HCEC 1CT (cell line): ENCODE measurements at regions not wholly inside any gene's neighbourhood (a gene's known extent, or its start where the extent isn't known, plus 50 kb on each side); places are given as distances from the start of the nearest gene placed in this dataset.

Experiments used
- DNase-seq: peaks from one replicate; pipeline ENCODE4 v3.0.0-alpha.2; 2017

DNA sequence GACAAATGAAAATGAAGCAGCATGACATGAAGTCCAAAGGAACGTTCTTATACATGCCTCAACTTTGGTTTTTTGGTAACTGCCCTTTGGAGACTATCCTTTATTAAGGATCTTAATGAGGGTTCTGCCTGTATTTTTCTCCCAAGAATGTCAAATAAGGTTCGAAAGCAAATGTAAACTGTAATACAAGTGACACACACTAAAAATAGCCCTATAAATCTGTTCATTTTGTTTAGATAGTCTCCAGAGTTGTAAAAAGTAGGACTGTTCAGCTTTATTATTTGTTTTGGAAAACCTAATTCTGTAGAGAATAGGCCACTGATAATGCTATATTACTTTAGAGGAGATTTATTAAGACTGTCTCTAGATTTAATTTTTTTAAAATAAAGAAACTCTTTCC, 80.5 kb upstream of the CDIN1 start:
- DNase-seq = no peak

DNA sequence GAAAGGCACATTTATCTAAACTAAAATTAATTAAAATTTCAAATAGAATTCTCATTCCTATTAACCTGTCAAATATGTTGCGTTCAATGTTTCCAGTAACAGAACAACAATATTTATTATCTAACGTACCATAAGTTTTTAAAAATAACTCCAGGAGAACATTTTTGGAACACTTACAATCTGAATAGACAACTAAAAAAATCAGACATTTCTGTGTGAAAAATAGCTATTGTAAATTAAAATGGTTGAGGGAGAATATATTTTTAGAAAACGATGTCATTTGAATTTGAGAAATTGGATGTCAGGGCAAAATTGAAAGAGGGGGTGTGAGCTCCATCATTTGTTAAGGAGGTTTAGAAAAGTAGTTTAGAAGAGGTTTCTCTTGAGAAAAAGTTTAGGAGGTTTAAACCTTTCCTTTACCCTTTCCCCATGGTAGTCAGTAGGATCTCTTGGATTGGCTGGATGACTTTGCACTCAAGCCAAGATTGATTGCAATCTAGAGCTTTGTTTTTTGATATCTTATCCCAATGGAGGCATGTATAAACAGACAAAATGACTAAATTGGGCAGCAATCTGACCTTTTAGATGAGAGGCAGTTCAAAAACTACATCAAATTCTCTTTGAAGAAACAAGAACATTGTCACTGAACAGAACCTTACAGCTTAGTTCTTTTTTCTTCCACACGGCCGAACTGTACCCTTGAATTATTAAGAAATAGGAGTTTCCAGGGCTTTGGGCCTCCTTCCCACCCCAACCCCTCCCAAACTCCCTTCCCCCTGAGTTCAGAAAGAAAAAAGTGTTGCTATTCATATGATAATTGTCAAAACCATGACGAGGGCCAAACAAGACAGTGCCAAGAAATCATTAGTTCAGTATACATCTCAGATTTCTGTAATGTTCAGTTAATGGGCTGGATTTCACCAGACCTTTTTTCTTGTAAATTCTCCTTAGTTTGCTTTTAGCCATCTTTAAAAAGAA, 79.7 kb upstream of the CDIN1 start:
- DNase-seq = no peak

DNA sequence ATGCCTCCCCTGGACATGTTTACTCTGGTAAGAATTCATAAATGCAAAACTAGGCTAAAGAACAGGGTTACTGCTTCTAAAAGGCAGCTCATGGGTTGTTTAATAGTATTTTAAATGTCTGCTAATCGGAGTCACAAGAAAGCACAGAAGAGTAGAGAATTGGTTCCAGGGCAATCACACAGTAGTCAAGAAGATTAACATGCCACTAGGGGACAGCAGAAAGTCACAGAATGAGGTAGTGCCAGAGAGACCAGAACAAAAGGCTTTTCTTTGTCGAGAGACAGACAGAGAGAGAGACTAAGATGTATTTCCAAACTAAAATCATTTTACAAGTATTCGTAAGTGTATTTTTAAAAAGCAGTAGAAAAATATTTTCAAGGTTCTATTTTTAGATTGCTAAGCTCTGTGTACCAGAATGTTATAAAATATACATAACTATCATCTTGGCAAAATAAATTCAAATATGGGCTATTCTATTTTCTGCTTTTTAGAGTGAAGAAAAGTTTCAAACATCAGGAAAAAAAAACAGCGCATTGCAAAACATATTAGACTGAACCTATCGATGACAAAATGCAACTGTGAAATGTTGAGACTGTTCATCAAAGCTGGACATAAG, 78.3 kb upstream of the CDIN1 start:
- DNase-seq = peak; percentile 81

DNA sequence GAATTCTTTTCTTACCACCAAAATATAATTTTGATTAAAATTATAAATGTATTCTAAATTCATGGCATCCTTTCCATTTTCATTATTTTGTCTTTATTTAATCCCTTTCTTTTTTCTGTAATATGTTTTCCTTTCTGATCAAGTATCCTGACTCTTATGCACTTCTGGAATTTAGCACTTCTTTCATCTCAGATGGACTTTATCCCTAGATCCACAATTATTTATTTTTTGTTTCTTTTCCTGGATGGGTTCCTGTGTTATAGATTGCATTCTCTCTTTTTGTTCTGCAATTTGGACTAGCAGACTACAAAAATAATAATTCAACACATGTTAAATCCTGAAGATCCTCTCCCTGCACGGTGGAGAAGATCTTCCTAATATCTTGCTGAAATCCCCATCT, 76.9 kb upstream of the CDIN1 start:
- DNase-seq = no peak

GRCh38 chr15:36506733-36507356, 72.6 kb upstream of the CDIN1 start:
- DNase-seq = no peak

GRCh38 chr15:36507458-36507857, 72.0 kb upstream of the CDIN1 start:
- no peak for DNase-seq

DNA sequence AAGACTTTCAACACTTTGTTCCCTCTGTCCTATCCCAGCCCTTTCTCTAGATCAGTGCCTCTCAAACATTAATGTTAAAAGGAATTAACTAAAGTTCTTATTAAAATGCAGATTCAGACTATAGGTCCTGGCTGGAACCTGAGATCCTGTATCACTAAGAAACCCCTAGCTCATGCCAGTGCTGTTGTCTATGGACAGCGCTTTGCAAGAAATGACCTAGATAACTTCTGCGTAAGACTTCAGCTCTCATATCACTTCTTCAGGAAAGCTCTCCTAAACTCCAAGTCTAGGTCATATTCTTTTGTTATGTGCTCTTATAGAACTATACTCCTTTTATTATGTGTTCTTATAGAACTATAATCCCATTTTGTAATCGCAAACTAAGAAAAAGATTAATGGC, 67.8 kb upstream of the CDIN1 start:
- no peak for DNase-seq

DNA sequence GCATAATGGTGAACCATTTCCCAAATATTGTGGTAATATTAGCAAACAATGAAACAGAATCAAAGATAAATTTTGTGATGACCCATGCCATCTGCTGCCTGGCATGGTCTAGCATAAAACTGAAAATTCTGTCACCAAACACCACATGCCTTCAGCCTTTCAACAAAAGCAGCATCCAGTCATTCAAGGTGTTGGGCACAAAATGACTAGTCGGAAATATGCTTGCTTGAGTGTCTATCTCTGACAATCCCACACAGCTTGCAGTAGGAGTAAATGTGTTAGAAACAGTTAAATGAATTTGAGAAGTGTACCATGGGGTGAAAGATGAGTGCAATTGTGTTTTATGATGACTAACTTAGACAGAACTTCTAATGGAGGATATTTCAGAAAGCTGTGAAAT, 61.7 kb upstream of the CDIN1 start:
- no peak for DNase-seq

- DNase-seq = no peak
These were observed 60.4 kb upstream of the CDIN1 start for GRCh38 chr15:36519067-36519466.

GRCh38 chr15:36525430-36525829, 54.0 kb upstream of the CDIN1 start:
- no peak for DNase-seq

DNA sequence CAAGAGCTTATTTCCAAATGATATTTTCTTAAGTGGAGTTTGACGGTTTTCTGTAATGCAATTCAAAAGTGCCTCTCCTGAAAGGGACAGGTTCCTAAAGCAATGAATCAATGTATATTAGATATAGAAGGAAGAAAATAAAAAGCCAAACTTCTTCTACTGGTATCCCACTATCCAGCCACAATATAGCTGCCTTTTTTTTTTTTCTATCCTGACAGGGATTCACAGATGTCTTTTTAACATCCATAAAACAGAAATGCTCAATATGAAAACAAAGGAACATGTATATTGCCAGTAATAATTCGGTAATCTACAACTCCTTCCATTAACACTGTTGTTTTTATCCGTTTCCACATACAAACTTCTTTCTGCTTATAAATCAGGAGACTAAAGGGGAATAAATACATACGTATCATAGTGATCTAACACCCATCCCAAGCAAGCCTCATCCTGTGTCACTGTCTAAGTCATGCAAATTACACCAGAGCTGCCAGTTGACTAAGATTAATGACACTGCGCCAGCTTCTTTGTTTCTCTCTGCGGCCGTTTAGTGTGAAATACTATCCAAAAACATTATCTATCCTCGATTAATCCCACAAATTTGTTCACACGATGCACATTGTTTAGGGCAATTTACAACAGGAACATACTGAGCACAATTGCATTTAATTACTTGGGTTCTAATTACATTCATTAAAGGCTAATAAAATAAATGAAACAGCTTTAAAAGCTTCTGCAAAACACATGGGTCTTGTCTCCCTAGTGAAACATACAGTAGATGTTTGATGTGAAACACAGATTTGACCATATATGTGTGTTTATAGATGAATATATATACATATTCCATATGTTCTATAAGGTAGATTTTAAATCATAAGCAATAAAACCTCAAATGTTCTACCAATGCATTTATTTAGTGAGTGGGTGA, 51.9 kb upstream of the CDIN1 start:
- DNase-seq = no peak

GRCh38 chr15:36529296-36530011, 50.0 kb upstream of the CDIN1 start:
- no peak for DNase-seq
